Occipital lobe (tissue), 1 donor: ENCODE measurements at regions not wholly inside any gene's neighbourhood (a gene's known extent, or its start where the extent isn't known, plus 50 kb on each side); places are given as distances from the start of the nearest gene placed in this dataset.

ENCODE experiments used
- DNase-seq: peaks from one replicate; lab custom pipeline; 2025; lab: John Stamatoyannopoulos, UW

DNA sequence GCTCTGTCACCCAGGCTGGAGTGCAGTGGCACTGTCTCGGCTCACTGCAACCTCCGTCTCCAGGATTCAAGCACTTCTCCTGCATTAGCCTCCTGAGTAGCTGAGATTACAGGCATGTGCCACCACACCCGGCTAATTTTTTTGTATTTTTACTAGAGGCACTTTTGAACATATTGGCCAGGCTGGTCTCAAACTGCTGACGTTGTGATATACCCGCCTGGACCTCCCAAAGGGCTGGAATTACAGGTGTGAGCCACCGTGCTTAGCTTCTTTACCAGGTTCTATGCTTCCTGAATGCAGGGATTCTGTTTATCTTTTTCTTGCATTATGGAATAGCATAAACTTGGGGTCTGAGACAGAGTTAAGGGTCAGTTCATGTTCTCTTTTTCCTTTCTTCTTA is 317.9 kb upstream of the RBFOX1 start:
- no peak for DNase-seq

- no peak for DNase-seq
Measured at GRCh38 chr16:7013990-7014389, 318.7 kb upstream of the RBFOX1 start.

DNA sequence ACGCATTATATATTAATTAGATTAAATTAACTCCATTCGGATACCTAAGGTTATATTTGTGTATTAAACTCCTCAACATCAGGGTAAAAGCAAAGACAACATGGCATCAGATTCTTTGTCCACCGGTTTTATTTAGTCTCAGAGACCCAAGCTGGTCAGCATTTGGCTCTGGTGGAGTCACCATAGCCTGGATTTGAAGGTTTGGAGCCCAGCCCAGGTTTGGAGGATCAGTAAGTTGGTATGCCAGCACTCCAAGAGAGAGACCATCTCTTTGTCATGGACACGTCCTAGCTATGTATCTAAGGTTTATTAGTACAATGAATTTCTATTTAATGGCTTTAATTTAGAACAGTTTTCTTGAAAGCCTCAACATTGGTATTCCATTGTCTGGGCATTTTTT is 328.4 kb upstream of the RBFOX1 start:
- DNase-seq, result no peak

GRCh38 chr16:6993544-6993943 is 339.1 kb upstream of the RBFOX1 start:
- DNase-seq, result no peak

DNA sequence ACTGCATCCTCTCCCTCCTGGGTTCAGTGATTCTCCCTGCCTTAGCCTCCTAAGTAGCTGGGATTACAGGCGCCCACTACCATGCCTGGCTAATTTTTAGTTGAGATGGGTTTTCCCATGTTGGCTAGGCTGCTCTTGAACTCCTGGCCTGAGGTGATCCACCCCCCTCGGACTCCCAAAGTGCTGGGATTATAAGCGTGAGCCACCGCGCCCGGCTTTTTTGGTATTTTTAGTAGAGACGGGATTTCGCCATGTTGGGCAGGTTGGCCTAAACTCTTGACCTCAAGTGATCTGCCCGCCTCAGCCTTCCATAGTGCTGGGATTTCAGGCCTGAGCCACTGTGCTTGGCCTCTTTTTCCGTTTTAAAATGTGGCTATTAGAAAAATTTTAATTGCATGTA is 343.8 kb upstream of the RBFOX1 start:
- DNase-seq, result no peak

DNA sequence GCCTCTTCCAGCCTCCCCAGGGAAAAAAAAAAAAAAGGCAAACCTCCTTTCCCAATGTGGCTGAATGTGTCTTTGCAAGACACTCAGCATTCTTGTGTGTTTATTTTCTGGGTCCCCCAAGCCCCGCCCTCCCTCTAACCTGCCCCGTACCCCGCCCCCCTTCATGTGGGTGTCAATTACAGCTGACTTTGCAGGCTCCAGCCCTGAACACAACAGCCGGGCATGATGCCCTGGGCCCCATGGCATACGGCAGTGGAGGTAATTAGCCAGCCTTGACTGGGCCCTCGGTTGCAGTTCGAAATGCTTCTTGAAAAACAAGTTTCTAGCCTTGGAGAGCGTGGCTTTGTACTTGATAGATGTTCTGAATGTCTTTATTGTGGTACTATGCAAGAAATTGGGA is 354.7 kb upstream of the RBFOX1 start:
- DNase-seq, result no peak

DNA sequence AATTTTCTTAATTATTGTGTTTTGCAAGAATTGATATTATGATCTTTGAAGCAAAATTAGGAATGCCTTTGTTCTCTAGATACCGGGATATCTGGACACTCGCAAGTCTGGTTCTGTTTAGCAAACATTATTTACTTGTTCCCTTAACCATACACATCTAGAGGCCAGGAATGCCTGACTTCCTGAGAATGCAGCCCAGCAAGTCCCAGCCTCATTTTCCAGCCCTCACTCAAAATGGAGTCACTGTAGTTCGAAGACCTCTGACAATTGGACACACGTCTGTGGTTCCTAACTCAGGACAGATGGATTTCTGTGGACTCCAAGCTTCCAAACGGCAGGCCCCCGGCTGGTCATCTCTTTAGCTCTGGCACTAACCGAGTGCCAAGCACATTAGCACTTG is 355.4 kb upstream of the RBFOX1 start:
- no peak for DNase-seq

DNA sequence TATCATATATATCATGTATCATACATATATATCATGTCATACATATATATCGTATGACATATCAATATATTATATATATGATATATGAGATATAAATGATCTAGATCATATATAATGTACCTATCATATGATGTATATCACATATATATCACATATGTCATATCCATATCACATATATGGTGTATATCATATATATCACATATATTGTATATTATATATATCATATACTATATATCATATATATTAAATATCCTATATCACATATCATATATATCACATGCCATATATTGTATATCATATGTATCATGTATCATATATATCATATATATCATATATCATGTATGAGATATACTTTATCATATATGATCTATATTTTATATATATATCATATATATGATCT is 355.9 kb upstream of the RBFOX1 start:
- no peak for DNase-seq

- DNase-seq, result no peak
Measured at GRCh38 chr16:6970171-6970857, 362.3 kb upstream of the RBFOX1 start.

DNA sequence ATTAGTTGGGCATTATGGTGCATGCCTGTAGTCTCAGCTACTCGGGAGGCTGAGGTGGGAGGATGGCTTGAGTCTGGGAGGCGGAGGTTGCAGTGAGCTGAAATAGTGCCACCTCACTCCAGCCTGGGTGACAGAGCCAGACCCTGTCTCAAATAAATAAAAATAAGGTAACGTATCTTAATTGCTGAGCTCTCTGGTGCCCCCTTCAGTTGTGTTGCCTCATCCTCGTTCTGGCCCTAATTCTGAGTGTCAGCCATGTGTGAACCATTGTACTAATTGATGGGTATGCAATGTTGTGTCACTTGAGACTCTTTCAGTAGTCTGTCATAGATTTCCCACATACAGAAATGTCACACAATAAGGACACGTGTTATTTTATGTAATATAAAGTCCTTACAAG is 363.1 kb upstream of the RBFOX1 start:
- no peak for DNase-seq

DNA sequence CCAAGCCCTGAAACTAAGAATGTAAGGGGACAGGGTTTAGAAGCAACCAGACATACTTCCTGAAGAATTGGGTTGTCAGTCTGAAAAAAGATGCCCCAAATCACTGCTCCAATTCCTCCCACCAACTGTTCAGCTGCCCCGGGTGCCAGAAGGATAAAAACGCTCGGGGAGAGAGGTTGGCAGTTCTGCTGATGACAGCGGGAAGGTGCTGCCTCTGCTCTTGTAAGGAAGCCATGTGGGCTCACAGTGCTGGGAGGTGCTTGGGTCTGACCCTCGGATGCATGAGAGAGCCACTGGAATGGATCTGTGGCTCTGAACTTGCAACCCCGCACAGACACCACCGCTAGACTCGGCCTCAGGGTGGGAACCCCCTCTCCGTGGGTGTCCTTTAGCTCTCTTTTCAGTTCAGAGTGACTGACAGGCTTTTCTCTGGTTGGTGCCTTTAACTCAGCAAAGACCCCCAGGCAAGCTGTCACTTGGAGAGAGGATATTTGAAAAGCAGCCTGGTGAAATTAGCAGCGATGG is 364.8 kb upstream of the RBFOX1 start:
- no peak for DNase-seq

GRCh38 chr16:6966925-6967324 is 365.7 kb upstream of the RBFOX1 start:
- DNase-seq, result no peak

- DNase-seq, result no peak
Measured at GRCh38 chr16:6964679-6965078, 368.0 kb upstream of the RBFOX1 start.

DNA sequence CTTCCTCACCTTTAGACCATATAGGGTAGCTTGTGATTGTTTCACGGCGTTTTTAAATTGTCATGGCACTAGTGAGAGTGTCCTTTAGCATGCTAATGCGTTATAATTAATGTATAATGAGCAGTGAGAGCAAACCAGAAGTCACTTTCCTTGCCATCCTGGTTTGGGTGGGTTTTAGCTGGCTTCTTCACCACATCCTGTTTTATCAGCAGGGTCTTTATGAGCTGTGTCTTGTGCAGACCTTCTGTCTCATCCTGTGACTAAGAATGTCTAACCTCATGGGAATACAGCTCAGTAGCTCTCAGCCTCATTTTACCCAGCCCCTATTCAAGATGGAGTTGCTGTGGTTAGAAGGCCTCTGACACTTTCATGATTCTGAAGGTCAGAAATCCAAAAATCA is 370.9 kb upstream of the RBFOX1 start:
- no peak for DNase-seq

DNA sequence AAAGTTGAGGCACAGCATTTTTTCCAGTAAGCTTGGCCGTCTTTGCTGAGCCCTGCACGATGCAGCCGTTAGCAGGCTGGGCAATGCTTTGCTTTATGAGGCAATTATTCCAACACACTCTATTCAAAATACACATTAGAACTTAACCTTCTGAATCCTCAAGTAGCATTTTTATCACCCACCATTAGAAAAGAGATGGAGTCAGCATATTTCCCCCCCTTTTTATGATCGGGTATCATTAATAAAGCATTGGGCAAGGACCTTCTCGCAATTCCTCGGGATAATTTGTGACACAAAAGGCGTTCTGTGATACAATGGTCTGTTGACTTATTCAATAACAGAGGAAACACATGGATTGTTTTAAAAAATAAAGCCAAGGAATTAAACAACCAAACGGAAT is 374.5 kb upstream of the RBFOX1 start:
- no peak for DNase-seq

- no peak for DNase-seq
Measured at GRCh38 chr16:6957681-6958080, 375.0 kb upstream of the RBFOX1 start.

DNA sequence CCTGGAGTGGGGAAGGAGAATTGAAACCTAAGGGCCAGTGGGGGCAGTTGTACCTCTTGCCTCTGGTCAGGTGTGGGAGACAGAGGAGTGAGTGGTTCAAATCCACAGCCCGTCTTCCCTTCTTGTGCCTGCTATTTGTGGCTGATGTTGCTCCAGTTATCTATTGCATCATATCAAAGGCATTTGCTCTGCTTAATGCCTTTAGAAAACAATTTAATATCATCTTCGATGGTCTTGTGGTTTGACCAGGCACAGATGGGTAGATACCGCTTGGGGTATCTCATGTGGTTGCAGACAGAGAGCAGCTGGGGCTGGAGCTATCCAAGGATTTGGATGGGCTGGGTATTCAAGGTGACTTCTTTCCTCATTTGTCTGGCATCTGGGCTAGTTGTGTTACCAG is 376.1 kb upstream of the RBFOX1 start:
- no peak for DNase-seq

DNA sequence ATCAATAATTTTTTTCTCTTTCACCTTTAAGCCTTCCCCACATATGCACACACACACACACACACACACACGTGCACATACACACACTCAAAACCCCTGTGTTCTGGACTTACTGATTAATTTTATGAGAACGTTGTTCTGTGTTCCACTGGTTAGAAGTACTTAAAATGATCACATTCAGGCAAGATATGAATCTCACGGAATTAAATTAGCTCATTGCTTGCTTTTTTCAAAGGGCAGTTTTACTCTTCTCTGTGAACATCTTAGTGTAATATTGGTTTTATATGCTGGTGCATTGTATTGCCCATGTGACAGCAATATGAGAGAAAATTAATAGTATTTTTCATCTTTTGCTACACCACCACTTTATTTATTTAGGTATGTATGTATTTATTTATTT is 377.3 kb upstream of the RBFOX1 start:
- DNase-seq, result no peak

GRCh38 chr16:6949240-6949639 is 383.4 kb upstream of the RBFOX1 start:
- DNase-seq, result no peak

DNA sequence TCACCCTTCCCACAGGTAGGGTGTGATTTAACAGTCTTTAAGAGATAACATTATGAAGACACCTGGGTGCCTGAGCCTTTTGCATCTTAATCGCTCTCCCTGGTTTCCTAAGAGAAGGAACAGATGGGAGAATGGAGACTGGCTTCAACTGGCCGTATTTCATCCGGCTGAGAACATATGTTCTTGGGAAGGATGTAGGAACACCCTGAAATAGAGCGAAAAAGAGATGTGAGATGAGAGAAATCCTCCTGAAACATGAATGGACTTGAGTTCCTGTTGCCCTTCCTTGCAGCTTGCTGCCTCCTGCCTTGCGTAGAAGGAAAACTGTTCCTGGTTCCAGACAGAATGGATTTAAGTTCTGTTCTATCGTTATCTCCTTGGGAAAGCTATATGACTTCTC is 385.4 kb upstream of the RBFOX1 start:
- DNase-seq, result peak; percentile 15

DNA sequence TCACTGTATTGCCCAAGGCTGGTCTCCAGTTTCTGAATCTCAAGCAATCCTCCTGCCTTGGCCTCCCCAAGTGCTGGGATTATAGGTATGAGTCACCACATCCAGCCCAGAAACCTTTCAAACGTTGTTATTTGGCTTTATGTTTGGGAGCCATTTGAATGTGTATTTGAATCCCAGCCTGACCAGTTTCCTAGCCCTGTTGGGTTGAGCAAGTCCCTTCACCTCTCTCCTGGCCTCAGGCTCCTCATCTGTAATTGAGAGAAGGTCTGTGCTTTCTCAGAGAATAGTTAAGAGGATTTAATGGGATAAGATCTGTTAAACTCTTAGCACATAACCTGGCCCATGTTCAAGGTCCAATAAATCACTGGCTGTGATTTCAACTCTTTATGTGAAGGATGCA is 385.8 kb upstream of the RBFOX1 start:
- DNase-seq, result no peak

- DNase-seq, result no peak
Measured at GRCh38 chr16:6946106-6946505, 386.5 kb upstream of the RBFOX1 start.

GRCh38 chr16:6940968-6941367 is 391.7 kb upstream of the RBFOX1 start:
- no peak for DNase-seq

GRCh38 chr16:6937641-6938040 is 395.0 kb upstream of the RBFOX1 start:
- DNase-seq, result no peak
